Lower leg skin (tissue), 3 donors: ENCODE measurements at regions not wholly inside any gene's neighbourhood (a gene's known extent, or its start where the extent isn't known, plus 50 kb on each side); places are given as distances from the start of the nearest gene placed in this dataset.

Source experiments
- CTCF ChIP-seq, 3 donors: fragments of 450-650 bp; IDR thresholded peaks; one replicate each; pipeline ENCODE4 v1.5.1; 2016; ENCODE audit warnings: antibody characterized with exemption in 3 of 3, mild to moderate bottlenecking in 3 of 3, moderate library complexity in 2 of 3
- POLR2A ChIP-seq, 2 donors: fragments of 450-650 bp; IDR thresholded peaks; one replicate each; pipeline ENCODE4 v1.6.1; 2016 to 2017; ENCODE audit warnings: antibody characterized with exemption in 2 of 2, mild to moderate bottlenecking in 1 of 2, moderate library complexity in 1 of 2

- no peak for TF ChIP-seq POLR2A (IDR thresholded peaks at IDR 0.05)
- TF ChIP-seq CTCF (IDR thresholded peaks at IDR 0.05): no peak
These were observed 144.1 kb upstream of the ZNF236 start for GRCh38 chr18:76678248-76678647.
